Activated B cell treated with CpG ODN at 0.5 μM for 24 hours (primary cell): ENCODE measurements at regions not wholly inside any gene's neighbourhood (a gene's known extent, or its start where the extent isn't known, plus 50 kb on each side); places are given as distances from the start of the nearest gene placed in this dataset.

ENCODE experiments used
- ATAC-seq: fragments of 200-7000 bp; cut with Tn5 transposase; one replicate; pipeline ENCODE4 v1.10.0; 2021; ENCODE audit warnings: low read depth, mild to moderate bottlenecking, moderate library complexity
- CTCF ChIA-PET: fragments of 350-600 bp; sonication (Branson Sonifier 250); formaldehyde crosslinking; loops from one replicate; lab custom pipeline; 2021; ENCODE audit warnings: antibody characterized with exemption; lab: Charles Lee
- POLR2A ChIA-PET: fragments of 350-600 bp; sonication (Branson Sonifier 250); formaldehyde crosslinking; loops from one replicate; lab custom pipeline; 2021; ENCODE audit warnings: antibody characterized with exemption; lab: Charles Lee
- DNase-seq: peaks from one replicate; pipeline ENCODE4 v3.0.0; 2022
- H3K27ac Mint-ChIP-seq: one replicate; pipeline ENCODE4 v1.8.0; 2020; ENCODE audit warnings: mixed read lengths
- H3K27me3 Mint-ChIP-seq: one replicate; pipeline ENCODE4 v1.8.0; 2021; ENCODE audit warnings: mixed read lengths
- H3K36me3 Mint-ChIP-seq: one replicate; pipeline ENCODE4 v1.8.0; 2021; ENCODE audit warnings: low read depth, mixed read lengths
- H3K4me1 Mint-ChIP-seq: one replicate; pipeline ENCODE4 v1.8.0; 2021; ENCODE audit warnings: mixed read lengths
- H3K4me3 Mint-ChIP-seq: one replicate; pipeline ENCODE4 v1.8.0; 2020; ENCODE audit warnings: mild to moderate bottlenecking, mixed read lengths
- H3K9me3 Mint-ChIP-seq: one replicate; pipeline ENCODE4 v1.8.0; 2020; ENCODE audit warnings: mixed read lengths
- intact Hi-C: fragments of 100-400 bp; cut with micrococcal nuclease; formaldehyde crosslinking; loops from one replicate; pipeline ENCODE4 v1.15.1; 2024
- TF ChIP-seq, protein P1 (sequence below): fragments of 200-600 bp; IDR thresholded peaks from one replicate; pipeline ENCODE4 v1.8.0; 2022; ENCODE audit warnings: antibody characterized with exemption, mild to moderate bottlenecking

DNA sequence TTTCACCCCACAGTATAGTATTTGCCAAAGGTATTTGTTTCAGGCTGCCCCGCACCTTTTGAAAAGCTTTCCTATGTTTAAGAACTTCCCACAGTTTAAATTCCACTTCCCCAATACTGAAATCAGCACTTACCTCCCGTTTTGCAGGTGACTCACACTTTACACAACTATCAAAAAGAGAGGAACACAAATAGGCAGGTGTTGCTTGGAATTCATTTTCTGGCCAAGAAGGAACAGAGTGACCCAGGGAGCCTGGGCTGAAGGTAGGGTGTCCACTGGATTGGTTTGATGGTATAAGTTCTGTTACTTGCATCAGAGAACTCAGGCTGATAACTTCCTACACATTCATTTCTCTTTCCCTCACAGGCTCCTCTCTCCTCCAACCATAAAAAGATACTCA is 60.1 kb upstream of the SLC30A5 start:
- intact Hi-C loops: no loop called here
- TF ChIP-seq, protein P1, sequence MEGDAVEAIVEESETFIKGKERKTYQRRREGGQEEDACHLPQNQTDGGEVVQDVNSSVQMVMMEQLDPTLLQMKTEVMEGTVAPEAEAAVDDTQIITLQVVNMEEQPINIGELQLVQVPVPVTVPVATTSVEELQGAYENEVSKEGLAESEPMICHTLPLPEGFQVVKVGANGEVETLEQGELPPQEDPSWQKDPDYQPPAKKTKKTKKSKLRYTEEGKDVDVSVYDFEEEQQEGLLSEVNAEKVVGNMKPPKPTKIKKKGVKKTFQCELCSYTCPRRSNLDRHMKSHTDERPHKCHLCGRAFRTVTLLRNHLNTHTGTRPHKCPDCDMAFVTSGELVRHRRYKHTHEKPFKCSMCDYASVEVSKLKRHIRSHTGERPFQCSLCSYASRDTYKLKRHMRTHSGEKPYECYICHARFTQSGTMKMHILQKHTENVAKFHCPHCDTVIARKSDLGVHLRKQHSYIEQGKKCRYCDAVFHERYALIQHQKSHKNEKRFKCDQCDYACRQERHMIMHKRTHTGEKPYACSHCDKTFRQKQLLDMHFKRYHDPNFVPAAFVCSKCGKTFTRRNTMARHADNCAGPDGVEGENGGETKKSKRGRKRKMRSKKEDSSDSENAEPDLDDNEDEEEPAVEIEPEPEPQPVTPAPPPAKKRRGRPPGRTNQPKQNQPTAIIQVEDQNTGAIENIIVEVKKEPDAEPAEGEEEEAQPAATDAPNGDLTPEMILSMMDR: no peak

DNA sequence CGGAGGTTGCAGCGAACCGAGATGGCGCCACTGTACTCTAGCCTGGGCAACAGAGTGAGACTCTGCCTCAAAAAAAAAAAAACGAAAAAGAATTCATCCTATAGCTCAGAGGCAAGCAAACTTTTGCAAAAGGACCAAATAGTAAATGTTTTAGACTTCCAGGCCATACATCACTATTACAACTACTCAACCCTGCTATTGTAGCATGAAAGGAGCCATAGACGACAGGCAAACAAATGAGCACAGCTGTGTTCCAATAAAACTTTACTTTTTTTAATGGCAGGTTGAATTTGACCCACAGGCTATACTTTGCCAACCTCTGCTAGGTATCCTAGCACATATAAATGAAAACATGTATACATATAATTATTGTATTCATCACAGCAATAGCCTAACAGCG is 58.9 kb upstream of the SLC30A5 start:
- Mint-ChIP-seq H3K36me3 (no peaks in the 10 kb centered on the region), H3K4me3 (no peak overlapping the region), H3K27ac (no peak overlapping the region), H3K27me3 (peaks cover 13% of the 10 kb centered on the region), H3K9me3 (no peaks in the 10 kb centered on the region), H3K4me1 (peaks cover 3% of the 10 kb centered on the region)
- ChIA-PET POLR2A (no interaction called here), CTCF (no interaction called here)
- ATAC-seq: no peak
- DNase-seq: no peak
- TF ChIP-seq, protein P1: no peak
- intact Hi-C loops: no loop called here

More for the DNA sequence above, 60.1 kb upstream of the SLC30A5 start:
- no peaks in the 10 kb centered on the region for H3K9me3 Mint-ChIP-seq
- H3K27me3 Mint-ChIP-seq: peaks cover 13% of the 10 kb centered on the region
- ATAC-seq: no peak
- peaks cover 3% of the 10 kb centered on the region for H3K4me1 Mint-ChIP-seq
- POLR2A ChIA-PET: no interaction called here
- CTCF ChIA-PET: no interaction called here
- H3K36me3 Mint-ChIP-seq: no peaks in the 10 kb centered on the region
- DNase-seq: no peak
- H3K27ac Mint-ChIP-seq: no peak overlapping the region
- H3K4me3 Mint-ChIP-seq: no peak overlapping the region

DNA sequence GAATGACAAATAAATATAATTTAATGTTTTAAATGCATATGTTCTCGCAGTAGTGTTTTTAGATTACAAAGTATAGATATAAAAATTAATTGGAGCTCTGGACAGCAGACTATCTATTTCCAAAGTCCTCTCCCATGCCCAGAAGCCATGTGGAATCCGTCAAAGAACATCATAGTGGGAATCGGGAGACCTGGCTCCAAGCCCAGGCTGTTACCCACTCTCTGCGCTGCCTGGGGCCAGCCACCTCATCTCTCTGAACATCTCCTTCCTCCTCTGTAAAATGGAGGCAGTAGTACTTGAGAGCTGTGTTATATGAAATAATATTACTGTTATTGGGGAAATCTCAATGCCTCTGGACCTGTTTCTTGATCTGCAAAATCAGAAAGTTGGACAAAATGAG is 58.1 kb upstream of the SLC30A5 start:
- Mint-ChIP-seq H3K36me3 (no peaks in the 10 kb centered on the region), H3K4me3 (no peak overlapping the region), H3K4me1 (peaks cover 3% of the 10 kb centered on the region), H3K9me3 (no peaks in the 10 kb centered on the region), H3K27me3 (peaks cover 12% of the 10 kb centered on the region), H3K27ac (no peak overlapping the region)
- TF ChIP-seq, protein P1: no peak
- DNase-seq (no peak), ATAC-seq (no peak)
- CTCF ChIA-PET: no interaction called here
- intact Hi-C loops: no loop called here
- POLR2A ChIA-PET: no interaction called here

DNA sequence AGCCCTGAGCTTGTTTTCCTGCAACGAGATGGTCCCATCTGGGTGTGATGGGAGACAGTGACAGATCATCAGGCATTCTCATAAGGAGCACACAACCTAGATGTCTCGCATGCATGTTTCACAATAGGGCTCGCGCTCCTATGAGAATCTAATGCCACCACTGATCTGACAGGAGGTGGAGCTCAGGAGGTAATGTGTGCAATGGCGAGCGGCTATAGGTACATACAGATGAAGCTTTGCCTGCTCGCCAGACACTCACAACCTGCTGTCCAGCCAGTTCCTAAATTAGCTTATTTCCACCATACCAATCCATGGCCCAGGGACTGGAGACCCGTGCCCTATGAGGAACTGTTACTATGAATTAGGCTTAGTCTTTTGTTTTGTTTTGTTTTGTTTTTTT is 55.3 kb upstream of the SLC30A5 start:
- TF ChIP-seq, protein P1: no peak
- ChIA-PET POLR2A (no interaction called here), CTCF (no interaction called here)
- intact Hi-C loops: no loop called here
- DNase-seq: no peak
- H3K4me3 Mint-ChIP-seq: no peak overlapping the region
- H3K27ac Mint-ChIP-seq: no peak overlapping the region
- H3K9me3 Mint-ChIP-seq: no peaks in the 10 kb centered on the region
- peaks cover 4% of the 10 kb centered on the region for H3K27me3 Mint-ChIP-seq
- ATAC-seq: no peak
- no peaks in the 10 kb centered on the region for H3K4me1 Mint-ChIP-seq
- no peaks in the 10 kb centered on the region for H3K36me3 Mint-ChIP-seq

DNA sequence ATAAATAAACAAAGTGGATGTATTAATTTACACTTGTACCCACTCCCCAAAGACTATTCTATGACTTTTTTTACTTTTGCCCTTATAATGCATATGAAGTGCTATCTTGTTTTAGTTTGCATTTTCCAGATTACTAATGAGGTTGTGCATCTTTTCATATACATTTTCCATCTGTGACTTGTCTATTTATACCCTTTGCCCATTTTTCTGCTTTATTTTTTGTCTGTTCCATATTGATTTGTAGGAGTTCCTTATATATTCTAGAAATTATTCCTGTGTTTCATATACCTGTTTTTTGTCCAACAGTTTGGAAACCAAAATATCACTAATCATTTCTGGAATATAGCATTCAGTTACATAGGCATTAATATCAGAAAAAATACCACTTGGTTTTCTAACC is 54.0 kb upstream of the SLC30A5 start:
- TF ChIP-seq, protein P1: no peak
- no peaks in the 10 kb centered on the region for H3K4me1 Mint-ChIP-seq
- intact Hi-C loops: no loop called here
- DNase-seq (no peak), ATAC-seq (no peak)
- H3K27ac Mint-ChIP-seq: no peak overlapping the region
- H3K36me3 Mint-ChIP-seq: no peaks in the 10 kb centered on the region
- POLR2A ChIA-PET: no interaction called here
- no peaks in the 10 kb centered on the region for H3K9me3 Mint-ChIP-seq
- peaks cover 4% of the 10 kb centered on the region for H3K27me3 Mint-ChIP-seq
- no peak overlapping the region for H3K4me3 Mint-ChIP-seq
- CTCF ChIA-PET: no interaction called here
